ENCODE measurements at regions not wholly inside any gene's neighbourhood (a gene's known extent, or its start where the extent isn't known, plus 50 kb on each side); places are given as distances from the start of the nearest gene placed in this dataset.

DNA sequence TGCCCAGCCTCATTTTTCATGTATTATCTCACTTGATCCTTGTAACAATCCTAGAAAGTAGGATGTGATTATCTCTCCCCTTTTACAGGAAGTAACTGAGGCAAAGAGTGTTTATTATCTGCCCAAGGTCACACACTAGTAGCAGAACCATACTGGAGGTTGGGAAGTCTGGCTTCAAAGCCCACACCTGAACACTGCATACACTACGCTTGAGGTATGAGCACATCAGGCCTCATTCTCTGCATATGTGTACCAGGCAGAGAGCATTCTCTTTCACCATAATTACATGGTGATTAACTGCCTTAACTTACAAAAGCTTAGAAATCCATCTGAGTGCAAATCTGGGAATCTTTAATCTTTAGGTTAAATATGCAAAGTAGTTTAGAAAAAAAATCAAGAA lies 361.8 kb downstream of the MFSD1 start (continued):
- no peak for TF ChIP-seq MTA2 (IDR thresholded peaks at IDR 0.05; ENCODE audit: low read depth)
- no peak for TF ChIP-seq ZNF311 (CRISPR knock-in tag; IDR thresholded peaks at IDR 0.05)
- no peak for TF ChIP-seq DNMT1 (IDR thresholded peaks at IDR 0.05)
- no peak for TF ChIP-seq RBM25 (IDR thresholded peaks at IDR 0.05; ENCODE audit: low read depth, low read length, severe bottlenecking)
- no peak for TF ChIP-seq PTTG1 (tag; IDR thresholded peaks at IDR 0.05; ENCODE audit: low read depth)
- no peak for TF ChIP-seq CC2D1A (IDR thresholded peaks at IDR 0.05)

DNA sequence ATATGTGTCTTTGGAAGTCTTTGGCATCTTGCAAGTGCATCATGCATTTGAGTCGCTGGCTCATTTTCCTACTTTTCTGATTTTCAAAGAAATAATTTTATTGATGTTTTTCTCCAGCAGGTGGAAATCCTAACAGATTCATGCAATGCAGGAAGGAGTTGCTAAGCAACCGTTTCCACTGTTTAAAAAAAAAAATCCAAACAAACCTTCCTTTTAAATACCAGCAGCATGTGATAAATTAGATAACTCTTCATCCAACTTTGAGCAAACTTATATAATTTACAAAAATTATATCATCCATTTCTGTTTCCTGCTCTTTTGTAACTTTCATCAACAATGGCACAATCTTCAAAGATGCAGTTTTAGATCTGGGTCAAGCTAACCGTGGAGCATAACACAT lies 364.1 kb downstream of the MFSD1 start:
- WGBS (ENCODE audit: insufficient coverage, low coverage, missing lambda C conversion rate): 0% methylated on average over 3 of the region's 3 CpGs
- CTCF ChIA-PET (ENCODE audit: low intra/inter-chr PET ratio): no interaction called here
- H3K79me2 ChIP-seq (ENCODE audit: control insufficient read depth, insufficient read depth, low read length): no peaks in the 10 kb centered on the region
- no peaks in the 10 kb centered on the region for H3K27me3 ChIP-seq (ENCODE audit: control insufficient read depth in 2 of 2, insufficient read depth in 2 of 2, low read length in 2 of 2)
- FAIRE-seq: no peak
- no peaks in the 10 kb centered on the region for H4K20me1 ChIP-seq (replicated peaks; ENCODE audit: control insufficient read depth, insufficient read depth, low read length)
- BruUV-seq (replicated peaks): no TSS peak
- no peak overlapping the region for H3K4me2 ChIP-seq (ENCODE audit: insufficient read depth, low read length)
- H3K4me1 ChIP-seq (replicated peaks in 1 of 2; ENCODE audit: control insufficient read depth in 2 of 2, insufficient read depth in 2 of 2, low read length in 2 of 2): no peaks in the 10 kb centered on the region
- no peak for DNase-seq (ENCODE audit: extremely low read depth in 1 of 4, low spot score in 3 of 4)
- no peak overlapping the region for H3K27ac ChIP-seq (ENCODE audit: extremely low read depth, low read depth, low read length)
- ATAC-seq: no peak
- no peaks in the 10 kb centered on the region for H3K9me3 ChIP-seq (replicated peaks; ENCODE audit: control insufficient read depth, insufficient read depth, low read depth, low read length)
- intact Hi-C loops (cut with micrococcal nuclease): no loop called here
- no peaks in the 10 kb centered on the region for H3K9me1 ChIP-seq (ENCODE audit: control insufficient read depth, insufficient read depth, low read length)
- in situ Hi-C loops (cut with MboI): no loop called here
- H2AFZ ChIP-seq (ENCODE audit: low read depth, low read length): no peak overlapping the region
- TF ChIP-seq CBX3 (IDR thresholded peaks at IDR 0.05; ENCODE audit: borderline replicate concordance in 1 of 2, low read length in 2 of 2): no peak
- POLR2A ChIA-PET: no interaction called here
- H3K36me3 ChIP-seq (ENCODE audit: control insufficient read depth, insufficient read depth, low read length): no peaks in the 10 kb centered on the region
- H3K9ac ChIP-seq (ENCODE audit: insufficient read depth in 1 of 2, low read depth in 2 of 2, low read length in 2 of 2): no peak overlapping the region
- no peak overlapping the region for H3K4me3 ChIP-seq
